HG02973 (cell line): ENCODE measurements at regions not wholly inside any gene's neighbourhood (a gene's known extent, or its start where the extent isn't known, plus 50 kb on each side); places are given as distances from the start of the nearest gene placed in this dataset.
"Not testable (repeated sequence)": the region's sequence is repeated elsewhere in the genome, so short reads cannot be mapped to it uniquely, and the experiment has no call there.

ENCODE experiments used
- ATAC-seq: cut with Tn5 transposase; IDR thresholded peaks from one replicate; pipeline ENCODE4 v1.9.1; 2021; ENCODE audit warnings: moderate library complexity; ENCODE audit not compliant: unreplicated experiment

DNA sequence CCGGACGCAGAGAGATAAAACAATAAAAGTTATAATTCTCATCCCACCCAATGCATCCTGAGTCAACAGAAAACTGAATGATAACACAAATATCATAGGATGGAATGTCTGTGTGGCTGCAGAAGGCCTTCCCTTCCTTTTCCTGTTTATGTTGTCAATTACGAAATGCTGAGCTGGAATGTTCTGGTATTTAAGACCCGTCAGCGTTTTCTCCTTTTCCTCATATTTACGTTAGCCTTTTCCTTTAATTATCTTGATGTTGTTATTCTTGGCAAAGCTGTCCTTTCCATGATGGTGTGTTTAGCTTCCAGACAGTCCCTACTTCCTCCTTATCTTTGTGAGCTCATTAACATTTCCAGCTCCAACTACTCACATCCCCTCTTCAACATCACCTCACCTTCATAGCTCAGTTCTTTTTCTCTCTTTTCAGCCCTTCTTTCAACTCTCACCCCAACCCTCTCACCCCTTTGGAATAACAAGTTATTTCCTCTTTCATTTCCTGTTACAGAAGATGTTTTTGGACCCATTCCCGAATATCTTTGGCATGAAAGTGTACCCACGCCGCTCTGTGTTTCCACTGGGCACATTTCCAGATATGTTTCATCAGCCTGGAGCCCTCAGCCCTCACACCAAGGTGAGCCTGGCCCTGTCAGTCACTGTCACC is 221.6 kb downstream of the NR2F1-AS1 start:
- no peak for ATAC-seq

DNA sequence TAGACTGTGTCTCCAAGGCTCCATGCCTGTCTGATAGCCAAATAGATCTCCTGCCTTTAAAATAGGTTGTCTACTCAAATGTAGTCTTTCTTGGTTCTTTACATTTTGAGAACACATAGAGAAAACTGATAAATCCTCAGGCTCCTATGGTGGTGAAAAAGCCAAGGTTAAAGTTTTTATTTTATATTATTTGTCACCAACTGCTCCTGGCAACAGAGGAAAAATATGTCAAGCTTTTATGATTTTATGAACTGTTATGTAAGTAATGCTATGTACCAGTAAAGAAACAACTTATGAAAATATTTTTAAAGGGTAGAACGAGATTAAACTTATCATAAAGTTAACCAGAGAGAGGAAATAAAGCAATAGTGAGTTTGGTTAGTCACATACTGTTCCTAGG is 222.8 kb downstream of the NR2F1-AS1 start:
- ATAC-seq: no peak

DNA sequence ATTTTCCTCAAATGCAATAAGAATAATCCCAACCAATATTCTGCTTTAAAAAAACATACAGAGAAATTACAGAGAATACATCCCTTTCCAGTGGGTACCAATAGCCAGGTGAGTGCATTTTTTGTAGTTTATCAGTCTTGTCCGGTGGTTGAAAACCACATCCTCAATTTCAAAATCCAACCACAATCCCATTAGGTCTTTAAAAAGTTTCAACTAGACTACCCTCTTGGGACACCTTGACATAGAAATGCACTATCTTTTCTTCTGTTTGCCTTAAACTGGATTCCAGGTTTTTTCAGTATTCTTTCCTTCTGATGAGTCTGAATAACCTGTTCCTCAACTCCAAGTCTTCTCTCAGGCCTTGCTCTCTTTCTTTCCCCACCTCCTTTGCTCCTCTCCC is 223.3 kb downstream of the NR2F1-AS1 start:
- ATAC-seq: no peak

DNA sequence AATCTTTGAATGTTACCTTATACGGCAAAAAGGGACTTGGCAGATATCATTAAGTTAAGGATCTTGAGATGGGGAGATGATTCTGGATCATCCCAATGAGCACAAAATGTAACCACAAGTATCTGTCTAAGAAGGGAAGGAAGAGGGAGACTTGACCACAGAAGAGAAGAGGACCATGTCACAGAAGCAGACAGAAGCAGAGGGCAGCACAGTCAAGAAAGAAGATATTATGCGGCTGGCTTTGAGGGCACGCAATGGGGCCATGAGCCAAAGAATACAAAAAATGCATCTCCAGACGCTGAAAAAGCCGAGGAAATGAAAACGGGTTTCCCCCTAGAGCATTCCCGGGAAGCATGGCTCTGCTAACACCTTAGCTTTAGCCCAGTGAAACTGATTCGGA is 225.3 kb downstream of the NR2F1-AS1 start:
- ATAC-seq: no peak

DNA sequence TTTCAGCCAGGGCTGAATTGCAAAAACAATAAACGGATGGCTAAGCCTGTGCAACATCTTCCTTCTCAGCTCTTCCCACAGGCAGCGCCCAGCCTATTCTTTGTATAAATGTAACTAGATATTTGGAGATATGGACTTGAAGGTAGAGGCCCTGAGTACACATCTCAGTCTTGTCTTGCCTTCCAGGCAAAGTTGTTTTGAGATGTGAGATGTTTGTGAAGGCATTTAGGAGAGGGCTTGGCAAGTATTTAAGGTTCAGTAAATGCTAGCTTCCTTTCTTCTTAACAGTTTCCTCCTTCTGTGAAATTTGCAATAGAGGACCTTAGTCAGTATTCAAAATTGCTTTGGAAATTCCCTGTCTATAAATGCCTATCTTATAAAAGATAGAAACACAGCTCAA is 228.8 kb downstream of the NR2F1-AS1 start:
- ATAC-seq: no peak

DNA sequence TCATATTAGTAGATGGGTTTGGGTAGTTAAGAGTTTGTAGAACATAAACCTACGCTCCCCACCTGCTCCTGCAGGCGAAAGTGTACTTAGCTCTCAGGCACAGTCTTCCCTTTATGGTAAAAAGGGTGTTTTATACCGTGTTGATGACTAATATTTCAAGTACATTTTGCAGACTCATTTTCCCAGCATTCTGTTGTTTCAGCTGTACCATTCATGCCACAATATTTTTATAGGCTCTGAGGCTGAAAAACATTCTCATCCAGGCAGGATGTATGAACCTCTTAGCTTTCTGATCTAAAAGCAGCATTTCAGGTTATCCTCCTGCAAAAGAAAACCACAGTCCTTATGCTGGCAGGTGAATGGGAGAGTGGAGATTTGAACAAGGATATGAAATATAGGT is 231.4 kb downstream of the NR2F1-AS1 start:
- no peak for ATAC-seq

DNA sequence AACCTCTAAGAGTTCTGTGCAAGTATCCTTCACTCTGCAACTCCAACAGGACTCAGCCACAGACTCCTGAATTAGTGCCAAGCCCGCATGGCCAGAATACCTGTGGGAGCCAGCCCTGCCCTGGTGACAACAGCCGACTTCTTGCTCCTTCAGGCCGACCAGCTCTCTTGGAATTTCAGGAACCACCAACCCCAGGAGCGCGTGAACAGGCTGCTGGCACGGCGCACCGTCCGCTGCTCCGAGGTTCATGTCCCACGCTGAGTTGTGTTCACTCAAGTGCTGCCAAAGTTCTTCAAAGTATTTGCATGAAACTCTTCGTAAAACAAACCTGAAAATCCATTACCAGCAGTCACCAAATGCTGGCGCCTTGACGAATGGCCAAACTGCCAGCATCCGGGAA is 232.8 kb downstream of the NR2F1-AS1 start:
- ATAC-seq: no peak

DNA sequence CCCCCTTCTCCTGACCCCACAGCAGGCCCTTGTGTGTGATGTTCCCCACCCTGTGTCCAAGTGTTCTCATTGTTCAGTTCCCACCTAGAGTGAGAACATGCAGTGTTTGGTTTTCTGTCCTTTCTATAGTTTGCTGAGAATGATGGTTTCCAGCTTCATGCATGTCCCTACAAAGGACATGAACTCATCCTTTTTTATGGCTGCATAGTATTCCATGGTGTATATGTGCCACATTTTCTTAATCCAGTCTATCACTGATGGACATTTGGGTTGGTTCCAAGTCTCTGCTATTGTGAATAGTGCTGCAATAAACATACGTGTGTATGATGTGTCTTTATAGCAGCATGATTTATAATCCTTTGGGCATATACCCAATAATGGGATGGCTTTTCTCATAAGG is 234.2 kb downstream of the NR2F1-AS1 start:
- not testable (repeated sequence) for ATAC-seq

DNA sequence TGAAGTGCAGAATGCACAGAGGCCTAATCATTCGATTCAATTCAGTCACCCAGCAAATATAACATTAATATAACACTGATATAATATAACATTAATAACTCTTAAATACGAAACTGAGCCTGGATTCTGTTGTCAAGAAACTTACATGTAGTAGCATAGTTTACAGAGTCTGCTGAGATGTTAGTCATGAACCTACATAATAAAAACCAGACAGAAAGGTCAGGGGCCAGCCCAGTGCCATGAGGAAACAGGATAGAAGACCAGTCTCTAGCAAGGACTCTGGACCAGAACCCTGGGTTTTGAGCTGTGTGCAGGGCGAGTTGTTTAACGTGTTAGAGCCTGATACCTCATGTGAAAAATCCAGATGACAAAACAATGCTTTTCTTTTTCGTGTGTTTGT is 234.7 kb downstream of the NR2F1-AS1 start:
- ATAC-seq: no peak

DNA sequence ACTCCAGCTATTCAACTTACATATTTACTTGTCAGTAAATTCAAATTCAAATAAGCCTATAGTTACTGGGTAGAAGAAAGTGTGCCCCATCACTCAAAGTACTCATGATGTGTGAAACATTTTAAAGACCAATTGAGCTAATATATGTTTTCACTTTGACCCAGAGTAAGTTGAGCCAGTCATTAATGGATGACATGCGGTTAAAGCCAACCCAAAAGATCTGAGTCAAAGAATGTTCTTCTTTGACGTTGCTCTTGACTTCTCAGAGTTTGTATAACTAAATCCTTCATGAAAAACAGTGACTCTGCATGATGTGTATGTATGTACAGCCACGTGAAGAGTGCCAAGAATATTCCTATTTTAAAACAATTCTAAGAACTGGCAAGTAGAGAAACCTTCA is 237.4 kb downstream of the NR2F1-AS1 start:
- ATAC-seq: no peak

DNA sequence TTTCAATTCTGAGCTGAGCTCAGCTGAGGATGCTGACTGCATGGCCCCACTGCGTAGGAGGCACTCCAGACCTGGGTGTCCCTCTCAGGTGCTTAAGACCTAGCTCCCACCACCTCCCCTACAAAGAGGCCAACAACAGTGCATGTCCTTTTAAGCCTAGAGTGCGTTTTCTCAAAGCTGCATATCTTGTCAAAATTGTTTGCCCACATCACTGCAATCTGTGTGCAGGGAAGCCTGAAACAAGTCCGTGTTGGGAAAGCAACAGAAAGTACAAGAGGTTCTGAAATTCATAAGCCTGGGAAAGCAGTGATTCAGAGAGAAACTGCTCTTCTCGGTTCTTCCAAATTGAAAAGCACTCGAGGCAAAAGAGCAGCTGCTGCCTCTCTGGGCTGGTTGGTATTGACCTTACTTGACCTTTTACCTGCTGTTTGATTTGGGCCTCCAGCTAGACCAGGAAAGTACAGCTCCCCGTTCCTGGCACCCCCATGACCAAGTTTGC is 238.4 kb downstream of the NR2F1-AS1 start:
- peak; percentile 64 for ATAC-seq

DNA sequence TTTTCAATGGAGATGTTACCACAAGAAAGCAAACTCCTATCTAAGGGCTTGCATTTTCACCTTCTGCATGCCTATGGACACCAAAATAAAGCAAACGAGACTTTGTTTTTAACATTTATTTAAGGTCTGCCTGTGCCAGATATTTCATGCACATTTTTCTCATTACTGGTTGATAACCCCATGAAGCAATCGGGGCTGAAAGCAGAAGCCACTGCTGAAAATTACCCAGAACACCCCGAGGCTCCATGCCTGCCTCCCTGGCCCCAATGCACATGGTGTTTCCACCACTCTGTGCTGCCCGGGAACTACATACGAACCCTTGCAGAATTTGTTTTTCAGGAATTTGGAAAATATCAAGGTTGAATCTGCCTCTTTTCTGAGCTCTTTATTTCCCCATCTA is 240.1 kb downstream of the NR2F1-AS1 start:
- no peak for ATAC-seq

DNA sequence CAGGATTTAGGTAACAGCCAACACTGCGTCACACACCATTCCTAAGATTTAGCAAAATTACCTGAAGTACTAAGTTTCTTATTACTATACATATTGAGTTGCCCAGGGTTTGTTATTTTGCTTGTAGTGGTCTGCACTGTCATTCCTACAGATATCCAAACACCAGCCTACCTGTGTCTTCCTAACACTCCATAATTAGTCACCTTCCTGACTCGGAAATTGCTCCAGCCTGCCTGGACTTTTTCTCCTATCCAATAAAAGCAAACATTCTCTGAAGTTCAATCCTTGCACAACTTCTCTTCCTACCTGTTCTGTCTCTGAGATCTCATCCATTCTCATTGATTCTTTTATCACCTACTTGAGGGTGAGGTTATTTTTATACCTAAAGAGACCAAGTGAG is 243.9 kb downstream of the NR2F1-AS1 start:
- no peak for ATAC-seq

DNA sequence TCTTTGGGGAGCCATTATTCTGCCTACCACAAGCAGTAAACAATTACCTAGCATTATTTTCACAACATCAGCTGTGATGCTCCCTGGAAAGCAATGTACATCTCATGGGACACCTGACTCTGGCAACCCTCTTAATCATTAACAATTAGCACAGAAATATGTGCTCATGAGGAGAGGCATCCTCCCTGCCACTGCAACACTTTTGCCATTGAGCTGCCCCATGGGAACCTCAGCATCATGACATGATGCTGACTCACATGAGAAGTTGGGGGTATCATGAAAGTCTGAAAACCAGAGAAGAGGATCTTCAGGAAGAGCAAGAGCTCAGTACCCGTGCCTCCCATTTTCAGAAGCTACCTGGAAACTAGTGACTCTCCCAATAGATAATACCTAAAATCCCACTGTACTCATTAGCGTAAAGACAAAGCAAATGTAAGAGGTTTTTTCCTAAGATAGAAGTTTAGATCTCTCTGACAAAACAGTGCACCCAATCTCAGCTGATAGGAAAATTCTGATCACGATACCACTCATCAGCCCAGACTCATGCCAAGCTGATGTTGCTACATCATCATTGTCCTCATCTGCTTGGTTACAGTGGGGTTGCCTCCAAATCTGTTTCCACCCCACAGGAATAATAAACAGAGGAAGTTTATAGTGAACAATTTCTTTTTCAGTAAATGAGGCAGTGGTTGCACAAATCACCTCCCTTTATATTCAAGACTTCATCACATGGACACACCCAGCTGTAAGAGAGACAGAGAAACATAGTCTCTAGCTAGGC is 244.5 kb downstream of the NR2F1-AS1 start:
- no peak for ATAC-seq

DNA sequence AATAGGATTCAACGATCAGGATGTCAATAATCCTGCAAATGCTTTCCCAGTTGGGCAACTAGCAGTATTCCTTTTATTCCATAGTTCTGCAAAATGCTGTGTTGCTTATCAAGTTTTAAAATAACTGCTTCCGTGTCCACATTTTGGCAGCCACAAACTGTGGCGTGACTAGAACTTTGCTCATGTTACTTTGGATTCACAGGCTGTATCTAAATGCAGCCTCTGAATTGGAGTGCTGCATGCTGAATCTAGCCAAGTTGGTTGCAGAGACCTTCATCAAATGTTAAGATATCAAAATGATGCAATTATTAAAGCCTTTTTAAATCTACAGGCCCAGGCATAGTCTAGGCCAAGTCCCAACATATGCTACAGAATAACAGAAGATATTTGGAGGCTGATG is 249.2 kb downstream of the NR2F1-AS1 start:
- ATAC-seq: no peak

DNA sequence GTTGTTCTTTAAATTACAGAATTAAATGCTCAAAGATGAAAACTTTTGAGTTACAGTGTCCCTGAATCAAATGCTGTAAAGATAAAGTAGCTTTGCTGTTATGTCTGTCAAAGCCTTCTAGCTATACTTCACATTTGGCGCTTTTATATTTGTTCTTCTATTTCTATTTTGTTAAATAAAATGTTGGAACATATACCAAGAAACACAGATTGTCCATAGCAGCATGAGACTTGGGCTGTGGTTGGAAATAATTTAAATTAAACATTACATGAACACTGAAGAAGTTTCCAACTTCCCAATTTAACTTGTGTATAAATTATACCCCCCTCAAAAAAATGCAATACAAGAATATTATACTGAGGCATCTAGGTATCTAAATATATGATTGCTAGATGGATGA is 249.8 kb downstream of the NR2F1-AS1 start:
- ATAC-seq: no peak

DNA sequence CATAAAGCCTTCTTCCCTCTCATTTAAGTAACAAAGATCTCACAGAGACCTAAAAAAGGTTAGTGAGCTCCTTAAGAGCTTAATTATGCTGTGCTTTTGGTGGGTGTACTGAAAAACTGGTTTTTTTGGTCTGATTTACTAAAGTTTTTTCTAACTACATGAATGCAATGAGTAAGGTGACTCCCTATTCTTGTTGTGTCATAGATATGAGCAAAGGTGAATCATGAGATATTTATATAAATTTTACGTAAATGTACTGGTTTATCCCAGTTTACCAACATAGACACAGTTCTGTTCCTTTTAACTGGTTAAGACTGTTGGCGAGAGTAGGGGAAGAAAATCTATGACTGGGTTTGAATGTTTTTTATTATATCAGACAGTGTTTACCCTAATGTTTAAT is 250.5 kb downstream of the NR2F1-AS1 start:
- no peak for ATAC-seq

DNA sequence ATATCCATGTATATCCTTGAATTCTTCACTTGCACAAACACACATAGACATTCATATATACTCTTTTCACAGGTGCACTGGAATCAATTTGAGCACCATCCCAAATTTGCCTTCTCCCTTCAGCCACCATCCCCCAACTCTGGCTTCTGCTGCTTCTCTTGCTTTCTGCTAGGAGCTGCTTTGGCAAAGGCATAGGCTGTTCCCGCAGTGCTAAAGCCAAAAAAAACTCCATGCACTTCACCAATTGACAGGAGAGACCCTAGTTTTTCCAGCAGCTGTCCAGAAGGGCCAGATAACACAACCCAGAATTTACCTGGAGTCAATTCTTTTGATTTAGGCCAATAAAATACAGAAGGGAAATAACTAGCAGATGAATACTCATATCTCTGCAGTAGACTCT is 251.3 kb downstream of the NR2F1-AS1 start:
- no peak for ATAC-seq

DNA sequence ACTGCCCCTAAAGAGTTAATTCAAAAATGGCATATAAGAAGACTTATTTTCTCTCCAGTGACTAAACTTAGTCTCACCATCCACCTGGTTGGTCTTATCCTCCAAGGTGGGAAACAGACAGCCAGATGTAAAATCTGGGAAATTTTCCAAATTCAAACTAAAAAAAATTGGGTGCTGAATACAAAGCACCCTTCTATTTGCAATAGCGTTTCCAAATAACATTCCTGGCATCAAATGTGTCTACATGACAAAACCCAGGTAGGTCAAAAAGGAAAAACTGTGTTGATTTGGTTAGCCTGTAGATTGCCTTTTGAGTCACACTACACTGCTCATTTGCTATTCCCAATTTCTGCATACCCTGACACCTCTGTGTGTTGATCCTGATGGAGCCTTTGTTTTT is 252.2 kb downstream of the NR2F1-AS1 start:
- ATAC-seq: no peak

DNA sequence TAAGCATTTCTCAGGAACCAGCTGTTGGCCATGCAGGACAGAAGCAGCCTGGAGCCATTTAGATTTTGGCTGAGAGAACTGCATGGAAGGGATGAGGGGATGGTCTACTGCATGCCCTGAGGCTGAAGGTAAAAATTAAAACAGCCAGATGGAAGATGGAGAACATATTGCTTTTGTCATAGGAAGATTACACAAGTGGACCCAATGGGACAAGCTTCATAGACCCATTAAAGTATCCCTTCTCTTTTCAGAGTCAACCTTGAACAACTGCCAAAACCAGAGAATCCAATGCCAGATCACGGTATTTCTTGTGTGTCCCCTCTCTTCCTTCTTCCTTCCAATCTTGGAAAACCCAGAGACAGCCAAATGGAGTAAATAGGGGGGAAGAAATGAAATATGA is 253.4 kb downstream of the NR2F1-AS1 start:
- ATAC-seq: no peak

DNA sequence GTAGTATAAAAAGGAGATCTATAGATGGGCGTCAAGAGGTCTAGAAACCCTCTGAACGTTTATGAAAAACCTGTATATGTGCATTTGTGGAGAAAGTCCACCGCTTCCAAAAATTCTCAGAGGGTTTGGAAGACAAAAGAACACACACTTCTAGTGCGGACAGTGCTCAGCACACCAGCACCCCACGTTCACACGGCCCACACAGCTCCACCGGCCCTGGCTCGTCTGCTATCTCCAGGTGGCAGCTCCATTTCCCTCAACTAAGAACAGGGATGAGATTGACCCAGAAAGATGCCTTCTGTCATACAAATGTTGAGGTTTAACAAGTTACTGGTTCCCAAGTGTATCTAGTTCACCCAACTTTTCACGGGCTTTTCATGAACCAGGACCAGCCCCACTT is 255.1 kb downstream of the NR2F1-AS1 start:
- ATAC-seq: no peak
